GM21515 (cell line): ENCODE measurements at regions not wholly inside any gene's neighbourhood (a gene's known extent, or its start where the extent isn't known, plus 50 kb on each side); places are given as distances from the start of the nearest gene placed in this dataset.

Experiments
- ATAC-seq: cut with Tn5 transposase; IDR thresholded peaks from one replicate; pipeline ENCODE4 v1.9.1; 2021; ENCODE audit not compliant: unreplicated experiment

DNA sequence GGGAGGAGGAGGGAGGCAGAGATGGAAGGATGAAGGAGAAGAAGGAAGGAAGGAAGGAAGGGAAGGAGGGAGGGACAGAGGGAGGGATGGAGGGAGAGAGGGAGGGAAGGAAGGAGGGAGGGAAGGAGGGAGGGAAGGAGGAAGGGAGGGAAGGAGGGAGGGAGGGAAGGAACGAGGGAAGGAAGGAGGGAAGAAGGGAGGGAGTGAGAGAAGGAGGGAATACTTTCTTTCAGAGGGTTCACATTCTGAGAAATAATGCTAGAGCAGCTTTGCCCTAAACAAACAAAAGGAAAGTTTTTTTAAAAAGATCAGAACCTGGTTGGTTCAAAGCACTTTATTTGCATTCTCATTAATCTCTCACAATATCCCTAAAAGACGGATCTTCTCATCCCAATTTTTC is 96.1 kb upstream of the NXT1 start:
- ATAC-seq, result no peak

GRCh38 chr20:23254034-23254433 is 96.6 kb upstream of the NXT1 start:
- no peak for ATAC-seq

- no peak for ATAC-seq
These were observed 97.1 kb upstream of the NXT1 start for GRCh38 chr20:23253524-23253923.

DNA sequence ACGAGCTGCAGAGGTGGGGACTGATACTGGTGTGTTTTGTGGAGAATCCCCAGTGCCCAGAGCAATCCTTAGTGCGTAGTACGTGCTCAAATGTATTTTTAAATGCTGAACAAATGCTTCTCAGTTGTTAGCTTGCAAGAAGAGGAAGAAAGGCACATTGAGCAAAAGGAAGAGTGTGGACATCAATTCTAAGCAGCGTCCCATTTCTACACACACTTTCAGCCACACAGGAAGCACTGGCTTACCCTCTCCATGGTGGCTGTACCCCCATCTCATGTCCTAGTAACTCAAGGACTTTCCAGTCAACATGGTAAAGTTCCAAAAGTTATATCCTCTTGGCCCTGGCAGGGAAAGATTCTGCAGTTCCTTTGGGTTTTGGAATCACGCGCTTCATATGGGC is 98.8 kb upstream of the NXT1 start:
- no peak for ATAC-seq

GRCh38 chr20:23249541-23249940 is 101.0 kb upstream of the NXT1 start:
- ATAC-seq, result no peak

- ATAC-seq, result no peak
These were observed 102.1 kb upstream of the NXT1 start for GRCh38 chr20:23248461-23248882.

- ATAC-seq, result no peak
These were observed 103.6 kb upstream of the NXT1 start for GRCh38 chr20:23246717-23247664.

DNA sequence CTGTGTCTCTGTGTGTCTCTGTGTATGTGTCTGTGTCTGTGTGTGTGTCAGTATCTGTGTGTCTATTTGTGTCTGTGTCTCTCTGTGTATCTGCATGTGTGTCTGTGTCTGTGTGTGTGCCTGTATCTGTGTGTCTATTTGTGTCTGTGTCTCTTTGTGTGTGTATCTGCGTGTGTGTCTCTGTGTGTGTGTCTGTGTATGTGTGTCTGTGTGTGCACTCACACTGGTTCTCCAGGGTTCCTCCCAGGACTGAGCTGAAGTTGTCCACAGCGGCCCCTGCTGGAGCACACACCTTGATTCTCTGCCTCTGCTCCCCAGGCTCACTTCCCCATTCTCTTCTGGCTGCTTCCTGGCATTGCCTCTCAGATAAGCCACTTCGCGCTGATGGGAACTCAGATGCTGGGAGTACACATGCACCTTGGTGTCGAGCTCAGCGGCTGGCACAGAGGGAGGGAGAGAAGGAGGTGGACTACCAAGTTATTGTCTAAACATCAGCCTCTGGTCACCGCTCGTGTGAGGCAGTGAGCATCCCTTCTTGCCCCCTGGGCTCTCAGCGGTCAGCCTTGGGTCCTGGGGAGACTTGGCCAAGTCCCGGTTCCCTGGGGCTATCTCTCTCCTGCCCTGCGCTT is 104.9 kb upstream of the NXT1 start:
- ATAC-seq, result peak; percentile 97

DNA sequence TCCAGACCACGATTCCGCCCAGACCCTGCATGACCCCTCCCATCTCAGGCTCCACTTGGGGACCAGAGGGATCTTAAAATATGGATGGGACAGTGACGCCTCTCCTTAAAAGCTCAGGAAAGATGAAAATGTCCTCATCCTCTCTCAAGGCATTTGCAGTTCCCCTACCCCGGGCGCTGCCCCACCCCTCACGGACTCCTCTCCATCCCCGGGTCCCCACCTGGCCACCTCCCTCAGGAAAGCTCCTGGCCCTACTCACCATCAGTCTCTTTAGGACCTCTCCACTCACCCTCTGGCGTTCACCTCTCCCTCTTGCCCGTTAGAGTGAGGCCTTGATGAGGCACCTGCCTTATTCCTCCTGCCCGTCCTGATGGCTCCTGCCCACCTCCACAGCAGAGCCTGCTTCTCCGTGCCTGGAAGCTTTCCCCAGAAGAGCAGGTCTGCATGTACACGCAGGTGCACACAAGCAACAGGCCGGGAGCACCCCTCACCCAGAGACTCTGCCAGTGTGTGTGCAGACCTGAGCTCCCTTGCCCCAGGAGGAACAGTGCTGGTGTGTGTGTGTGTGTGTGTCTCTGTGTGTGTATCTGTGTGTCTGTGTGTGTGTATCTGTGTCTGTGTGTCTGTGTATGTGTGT is 105.6 kb upstream of the NXT1 start:
- ATAC-seq, result no peak

DNA sequence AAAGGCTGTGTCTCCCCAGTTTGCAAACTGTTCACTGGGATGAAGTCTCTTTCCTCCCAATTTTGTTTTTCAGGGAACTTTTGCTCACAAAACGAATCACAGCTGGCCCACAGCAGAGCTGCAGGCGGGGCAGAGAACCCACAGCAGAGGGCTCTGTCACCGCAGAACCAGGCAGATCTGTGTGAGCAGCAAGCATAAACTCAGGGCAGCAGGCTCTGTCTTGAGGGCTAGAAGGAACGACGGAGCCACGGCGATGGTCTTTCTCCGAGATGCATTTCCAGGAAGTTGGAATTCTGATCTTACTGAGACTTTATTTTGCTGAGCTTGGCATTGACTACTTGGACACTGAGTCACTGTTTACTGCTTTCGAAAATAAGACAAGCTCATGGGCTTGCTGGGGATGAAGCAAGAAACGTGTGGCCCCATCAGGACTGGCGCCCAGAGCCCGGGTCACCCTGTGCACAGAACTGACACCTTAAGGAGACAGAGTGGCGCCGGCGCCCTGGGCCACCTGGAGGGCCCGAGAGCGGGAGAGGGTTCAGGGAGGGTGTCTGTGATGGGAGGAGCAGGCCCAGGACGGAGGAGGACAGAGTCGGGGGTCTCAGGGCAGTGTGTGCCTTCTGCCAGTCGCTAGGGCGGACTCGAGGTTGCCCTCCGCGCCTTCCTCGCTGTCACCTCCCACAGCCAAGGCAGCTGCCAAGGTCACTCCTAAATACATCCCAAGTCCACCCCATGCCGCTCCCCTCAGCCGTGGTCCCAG is 106.3 kb upstream of the NXT1 start:
- ATAC-seq, result no peak

DNA sequence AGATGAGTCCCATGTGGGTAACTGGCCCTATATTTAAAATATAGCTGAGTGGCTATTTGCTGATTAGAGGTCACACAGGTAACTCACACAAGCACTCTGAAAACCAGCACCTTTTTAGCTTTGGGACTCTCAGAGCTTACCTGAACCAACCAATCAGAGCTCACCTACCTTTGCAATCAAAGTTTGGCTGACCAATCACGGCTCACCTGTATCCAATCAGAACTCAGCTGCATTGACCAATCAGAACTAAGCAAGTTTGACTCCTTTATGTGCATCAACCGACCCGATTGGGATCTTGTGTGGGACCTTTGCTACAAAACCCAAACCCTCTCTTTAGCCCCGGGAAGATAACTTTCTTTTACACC is 106.8 kb upstream of the NXT1 start:
- ATAC-seq, result no peak

- no peak for ATAC-seq
These were observed 107.9 kb upstream of the NXT1 start for GRCh38 chr20:23242556-23243180.

- ATAC-seq, result no peak
These were observed 108.5 kb upstream of the NXT1 start for GRCh38 chr20:23242104-23242503.

DNA sequence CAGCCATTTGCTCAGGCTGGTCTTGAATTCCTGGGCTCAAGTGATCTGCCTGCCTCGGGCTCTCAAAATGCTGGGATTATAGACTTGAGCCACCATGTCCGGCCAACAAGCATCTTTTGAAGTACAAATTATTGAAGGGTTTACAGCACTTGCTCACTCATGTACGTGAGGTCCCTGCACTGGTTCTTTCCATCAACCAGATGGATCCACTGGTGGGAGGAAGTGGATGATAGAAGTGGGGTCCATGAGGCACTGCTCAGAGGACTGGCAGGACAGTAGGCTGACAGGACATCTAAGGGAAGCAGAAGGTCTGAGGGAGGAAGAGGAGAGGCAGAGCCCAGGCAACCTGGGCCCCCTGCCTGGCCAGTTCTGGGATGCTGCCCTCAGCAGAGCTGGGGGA is 109.2 kb upstream of the NXT1 start:
- no peak for ATAC-seq

DNA sequence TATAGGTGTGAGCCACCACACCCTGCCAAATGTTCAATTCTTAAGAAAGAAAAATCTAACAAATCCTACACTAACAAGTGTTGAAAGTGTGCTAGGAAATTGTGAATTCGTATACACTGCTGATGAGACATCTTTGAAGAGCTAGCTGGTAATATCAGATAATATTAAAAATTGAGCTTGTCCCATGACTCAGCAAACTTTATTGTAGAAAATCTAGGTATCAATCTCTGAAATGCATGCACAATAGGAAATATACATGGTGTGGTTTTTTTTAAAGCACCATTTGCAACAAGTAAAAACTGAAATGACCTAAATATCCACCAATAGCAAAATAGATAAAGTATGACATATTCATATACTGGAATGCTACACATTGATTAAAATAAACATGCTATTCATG is 110.1 kb upstream of the NXT1 start:
- no peak for ATAC-seq

DNA sequence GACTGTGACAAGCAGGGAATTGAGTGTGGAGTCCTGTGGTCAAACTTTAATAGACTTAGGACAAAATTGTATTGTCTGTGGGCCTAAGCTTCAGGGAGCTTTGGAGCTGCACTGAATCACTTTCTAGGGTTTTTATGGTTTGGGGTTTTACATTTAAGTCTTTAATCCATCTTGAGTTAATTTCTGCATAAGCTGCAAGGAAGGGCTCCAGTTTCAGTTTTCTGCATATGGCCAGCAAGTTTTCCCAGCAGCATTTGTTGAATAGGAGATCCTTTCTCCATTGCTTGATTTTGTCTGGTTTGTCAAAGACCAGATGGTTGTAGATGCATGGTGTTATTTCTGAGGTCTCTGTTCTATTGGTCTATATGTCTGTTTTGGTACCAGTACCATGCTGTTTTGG is 113.4 kb upstream of the NXT1 start:
- no peak for ATAC-seq

- ATAC-seq, result no peak
These were observed 115.2 kb upstream of the NXT1 start for GRCh38 chr20:23235173-23236027.

DNA sequence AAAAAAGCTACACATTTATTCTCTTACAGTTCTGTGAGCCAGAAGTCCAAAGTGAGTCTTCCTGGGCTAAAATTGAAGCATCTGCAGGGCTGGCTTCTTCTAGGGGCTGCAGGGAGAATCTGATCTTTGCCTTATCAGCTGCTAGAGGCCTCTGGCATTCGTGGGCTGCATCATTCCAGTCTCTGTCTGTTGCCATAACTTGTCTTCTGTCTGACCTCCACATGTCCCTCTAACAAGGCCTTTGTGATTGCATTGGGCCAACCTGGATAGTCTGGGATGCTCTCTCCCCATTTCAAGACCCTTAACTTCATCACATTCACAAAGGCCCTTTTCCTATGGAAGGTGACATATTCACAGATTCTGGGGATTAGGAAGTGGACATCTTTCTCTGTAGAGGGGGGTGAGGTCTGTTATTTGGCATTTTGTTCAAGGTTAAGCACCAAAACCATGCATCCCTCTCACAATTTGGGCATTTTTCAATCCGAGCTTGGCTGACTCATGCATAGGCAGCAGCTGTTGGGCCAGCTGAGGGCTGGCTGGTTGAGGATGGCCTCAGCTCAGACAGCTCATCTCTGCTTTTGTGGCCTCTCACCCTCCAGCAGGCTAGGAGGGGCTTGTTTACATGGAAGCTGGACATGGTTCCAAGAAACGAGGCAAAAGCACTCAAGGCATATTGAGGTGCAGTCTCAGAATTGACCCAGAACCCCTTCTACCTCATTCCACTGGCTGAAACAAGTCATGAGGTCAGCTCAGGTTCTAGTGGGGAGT is 116.1 kb upstream of the NXT1 start:
- no peak for ATAC-seq

DNA sequence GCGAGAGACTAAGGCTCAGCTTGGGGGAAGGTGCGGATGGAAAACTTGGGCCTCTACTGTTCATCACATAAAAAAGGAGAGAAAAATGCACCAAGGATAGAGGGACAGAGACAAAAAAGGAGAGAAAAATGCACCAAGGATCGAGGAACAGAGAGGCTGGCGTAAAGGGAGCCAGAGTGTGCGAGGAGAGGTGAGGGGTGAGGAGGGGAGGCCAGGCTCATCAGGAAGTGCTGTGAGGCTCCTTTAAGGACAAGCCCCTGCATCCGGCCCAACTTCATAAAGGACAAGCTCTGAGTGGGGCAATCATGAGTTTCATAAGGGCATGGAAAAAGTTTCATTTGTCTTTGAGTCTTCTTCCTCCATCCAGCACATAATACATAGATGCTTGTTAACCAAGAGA is 117.2 kb upstream of the NXT1 start:
- ATAC-seq, result no peak
